NCI-H2029 treated with DMSO at 0.1 percent for 48 hours (cell line): ENCODE measurements at regions not wholly inside any gene's neighbourhood (a gene's known extent, or its start where the extent isn't known, plus 50 kb on each side); places are given as distances from the start of the nearest gene placed in this dataset.
"Not testable (repeated sequence)": the region's sequence is repeated elsewhere in the genome, so short reads cannot be mapped to it uniquely, and the experiment has no call there.

ENCODE experiments used
- DNase-seq: peaks from one replicate; lab custom pipeline; 2025; lab: John Stamatoyannopoulos, UW

DNA sequence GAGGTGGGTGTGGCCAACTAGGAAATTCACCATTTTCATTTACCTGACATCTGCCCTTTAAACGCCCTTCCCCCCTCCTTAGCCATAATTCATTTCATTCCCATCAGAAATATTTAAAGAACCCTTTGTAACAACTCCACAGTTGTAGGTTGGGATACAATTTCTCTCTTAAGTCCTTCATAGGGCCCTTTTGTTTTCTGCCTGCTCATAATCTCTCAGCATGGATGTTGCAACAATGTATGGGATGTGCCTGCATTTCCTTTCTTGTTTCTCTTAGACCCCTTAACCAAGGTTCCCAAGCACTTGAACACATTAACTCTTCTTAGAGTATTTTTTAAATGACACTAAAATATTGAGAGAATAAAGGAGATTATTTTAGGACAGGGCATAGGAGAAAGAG, 51.7 kb upstream of the MYO10 start:
- DNase-seq, result no peak

DNA sequence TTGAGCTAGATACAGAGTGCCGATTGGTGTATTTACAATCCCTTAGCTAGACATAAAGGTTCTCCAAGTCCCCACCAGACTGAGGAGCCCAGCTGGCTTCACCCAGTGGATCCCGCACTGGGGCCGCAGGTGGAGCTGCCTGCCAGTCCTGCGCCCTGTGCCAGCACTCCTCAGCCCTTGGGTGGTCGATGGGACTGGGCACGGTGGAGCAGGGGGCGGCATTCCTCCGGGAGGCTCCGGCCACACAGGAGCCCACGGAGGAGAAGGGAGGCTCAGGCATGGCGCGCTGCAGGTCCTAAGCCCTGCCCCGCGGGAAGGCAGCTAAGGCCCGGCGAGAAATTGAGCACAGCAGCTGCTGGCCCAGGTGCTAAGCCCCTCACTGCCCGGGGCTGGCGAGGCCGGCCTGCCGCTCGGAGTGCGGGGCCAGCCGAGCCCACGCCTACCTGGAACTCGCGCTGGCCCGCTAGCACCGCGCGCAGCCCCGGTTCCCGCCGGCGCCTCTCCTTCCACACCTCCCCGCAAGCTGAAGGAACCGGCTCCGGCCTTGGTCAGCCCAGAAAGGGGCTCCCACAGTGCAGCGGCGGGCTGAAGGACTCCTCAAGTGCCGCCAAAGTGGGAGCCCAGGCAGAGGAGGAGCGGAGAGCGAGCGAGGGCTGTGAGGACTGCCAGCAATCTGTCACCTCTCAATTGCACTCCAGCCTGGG, 54.9 kb upstream of the MYO10 start:
- not testable (repeated sequence) for DNase-seq

DNA sequence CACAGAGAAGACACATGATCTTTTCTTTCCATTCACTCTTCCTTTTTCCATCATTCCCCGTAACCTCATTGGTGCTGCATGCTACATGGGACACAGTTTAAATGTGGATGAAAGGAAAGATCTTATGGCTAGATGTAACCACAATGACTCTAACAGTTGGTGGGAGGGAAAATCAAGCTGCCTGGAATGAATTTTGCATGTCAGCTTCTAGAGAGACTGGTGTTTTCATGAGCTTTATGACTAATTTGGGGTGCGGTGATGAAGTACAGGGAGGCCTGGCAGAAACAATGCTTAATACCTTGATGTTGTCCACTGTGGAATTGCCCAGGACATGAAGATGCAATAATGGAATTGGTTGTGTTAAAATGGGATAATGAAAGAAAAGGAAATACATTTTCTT, 55.9 kb upstream of the MYO10 start:
- no peak for DNase-seq

DNA sequence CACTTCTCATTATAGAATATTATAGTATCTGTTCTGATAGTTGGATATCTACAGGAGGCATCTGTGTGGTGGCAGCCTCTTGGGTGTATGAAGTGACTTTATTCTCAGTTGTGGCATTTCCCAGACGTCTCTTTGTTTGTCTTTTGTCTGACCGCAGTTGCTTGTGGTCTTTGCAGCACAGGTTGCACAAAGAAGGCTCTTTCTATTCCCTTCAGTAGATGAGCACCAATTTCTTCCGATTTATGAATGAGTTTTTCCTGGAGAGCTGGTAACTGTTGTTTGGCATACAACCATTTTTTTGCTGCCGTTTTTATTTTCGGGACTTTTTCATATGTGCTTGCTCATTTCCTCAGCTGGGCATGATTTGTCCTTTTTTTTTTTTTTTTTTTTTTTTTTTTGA, 56.4 kb upstream of the MYO10 start:
- no peak for DNase-seq

DNA sequence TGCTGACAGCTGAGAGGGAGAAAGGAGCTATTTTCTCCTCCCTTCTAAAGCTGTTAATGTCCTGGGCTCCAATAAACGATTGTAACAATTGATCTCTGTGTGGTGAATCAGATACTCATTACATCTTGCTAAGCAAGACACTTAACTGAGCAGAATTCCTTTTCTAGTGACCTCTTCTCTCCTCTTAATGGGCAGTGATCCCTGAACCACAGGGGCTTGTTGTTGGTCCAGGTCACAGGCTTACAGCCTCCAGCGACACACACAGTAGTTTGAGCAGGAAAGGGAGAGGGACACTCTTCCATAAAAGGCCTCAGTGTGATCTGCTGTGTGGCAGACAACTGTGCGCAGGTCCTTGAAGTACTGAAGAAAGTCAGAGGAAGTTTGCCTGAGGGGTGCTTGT, 58.5 kb upstream of the MYO10 start:
- DNase-seq, result no peak

DNA sequence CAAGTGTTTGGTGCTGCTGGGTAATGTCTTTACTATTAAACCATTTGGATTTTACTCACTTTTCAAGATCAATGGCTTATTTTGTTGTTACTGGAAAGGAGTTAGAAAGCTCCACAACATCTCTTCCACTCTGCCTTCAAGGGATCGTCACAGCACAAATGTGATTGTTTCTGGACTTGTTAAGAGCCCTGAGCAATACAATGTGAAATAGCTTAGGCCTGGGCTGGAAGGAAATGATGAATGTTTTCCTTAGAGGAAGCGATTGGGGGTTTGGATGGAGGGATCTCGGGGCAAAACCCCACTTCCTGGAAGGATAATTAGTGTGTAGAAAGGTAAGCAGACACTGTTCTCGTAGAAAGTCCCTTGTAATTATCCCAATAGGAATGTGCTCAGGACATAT, 59.3 kb upstream of the MYO10 start:
- no peak for DNase-seq

DNA sequence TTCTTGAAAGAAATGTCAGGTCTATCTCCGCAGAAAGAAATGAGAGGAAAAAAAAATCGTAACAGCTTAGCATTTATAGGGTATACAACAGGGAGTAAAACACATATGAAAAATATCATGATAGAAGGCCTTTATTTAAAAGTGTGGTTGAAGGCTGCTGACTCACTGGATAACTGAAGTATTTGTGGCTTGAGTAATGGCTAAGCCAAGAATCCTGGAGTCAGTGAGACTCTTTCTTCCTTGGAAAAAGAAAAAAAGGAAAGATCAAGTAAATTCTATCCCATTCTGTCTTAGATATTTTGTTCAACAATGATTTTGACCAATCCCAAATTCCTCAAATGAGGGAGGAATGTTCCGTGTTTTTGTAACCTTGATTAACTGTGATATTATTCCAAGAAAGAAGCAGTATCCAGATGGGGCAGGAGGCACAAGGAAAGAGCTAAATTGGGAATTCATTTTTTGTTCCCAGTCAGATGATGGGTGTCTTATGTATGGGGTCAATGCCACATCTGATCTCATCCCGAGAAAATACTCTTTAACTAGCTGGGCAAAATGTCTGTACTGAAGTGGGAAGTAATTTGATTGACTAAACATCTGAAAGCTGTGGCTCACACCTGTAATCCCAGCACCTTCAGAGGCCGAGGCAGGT, 64.3 kb upstream of the MYO10 start:
- no peak for DNase-seq

DNA sequence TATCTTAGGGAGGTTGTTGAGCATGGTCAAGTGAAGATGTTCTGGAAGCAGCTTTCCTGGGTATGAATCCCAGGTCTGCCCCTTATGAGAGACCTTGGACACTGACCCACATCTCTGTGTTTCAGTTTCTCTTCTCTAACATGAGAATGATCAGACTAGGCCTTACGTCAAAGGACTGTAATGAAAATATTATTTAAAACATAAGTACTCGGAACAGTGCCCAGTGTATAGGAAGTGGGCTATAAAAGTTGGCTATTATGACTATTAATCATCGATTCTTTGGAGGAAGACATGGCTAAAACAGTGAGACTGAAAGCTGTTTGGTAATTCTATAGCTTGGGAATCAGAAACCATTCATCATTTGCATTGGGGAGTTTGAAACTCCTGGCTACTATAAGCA, 65.3 kb upstream of the MYO10 start:
- DNase-seq, result no peak

DNA sequence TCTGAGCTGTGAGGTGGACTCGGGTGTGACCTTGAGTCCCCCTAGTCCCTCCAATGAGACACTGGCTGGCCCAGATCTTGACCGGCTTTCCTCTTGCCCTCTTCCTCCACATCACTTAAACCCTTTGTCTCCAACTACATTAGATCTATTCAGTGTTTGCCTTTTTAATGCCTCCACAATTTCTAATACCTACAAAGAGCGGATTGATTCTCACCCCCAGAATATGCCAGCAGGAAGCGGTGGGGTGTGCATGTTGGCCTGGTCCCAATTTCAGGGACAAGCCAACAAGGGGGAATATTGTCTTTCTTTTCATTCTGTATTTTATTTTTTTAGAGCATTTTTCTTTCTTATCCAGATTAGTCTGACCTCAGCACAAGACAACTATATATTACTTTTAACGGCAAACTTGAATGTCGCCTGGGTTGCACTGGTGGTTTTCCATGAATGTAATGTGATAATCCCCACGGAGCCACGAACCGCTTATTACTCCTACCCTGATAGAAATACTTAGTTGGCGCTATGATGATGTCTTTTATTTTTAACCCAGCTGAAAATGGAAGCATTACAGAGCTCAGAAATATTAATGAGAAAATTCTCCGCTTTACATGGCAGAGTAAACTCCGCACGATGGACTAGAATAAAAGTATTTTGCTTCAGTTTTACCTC, 68.5 kb upstream of the MYO10 start:
- no peak for DNase-seq

DNA sequence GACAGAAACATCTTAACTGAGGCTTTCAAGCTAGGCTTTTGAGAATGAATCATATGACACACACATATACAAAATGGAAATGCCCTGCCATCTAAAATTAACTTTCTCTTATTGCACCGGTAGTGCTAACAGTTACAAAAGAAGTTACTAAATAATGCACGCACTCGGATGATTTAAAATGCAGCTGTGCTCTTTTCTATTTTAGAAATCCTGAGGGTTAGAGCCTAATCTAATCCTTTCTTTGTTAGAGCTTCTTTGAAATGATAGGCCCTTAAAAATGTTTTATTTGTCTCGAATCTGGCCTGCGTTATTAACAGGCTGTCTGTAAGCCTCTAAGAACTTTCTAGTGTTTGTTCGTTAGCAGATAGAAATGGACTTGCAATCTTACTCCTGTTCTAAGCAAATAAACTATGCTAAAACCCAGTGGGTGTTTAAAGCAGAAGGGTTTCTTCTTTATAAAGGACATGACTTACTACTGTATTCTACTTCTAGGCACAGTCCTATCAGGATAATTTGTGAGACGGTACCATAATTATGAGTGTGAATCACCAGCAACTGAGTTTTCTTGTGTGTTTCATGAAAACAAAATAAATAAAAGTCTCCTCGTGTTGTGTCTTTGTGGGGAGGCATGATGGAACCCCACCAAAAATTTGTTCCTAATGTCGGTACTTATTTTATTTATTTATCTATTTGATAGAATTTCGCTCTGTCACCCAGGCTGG, 69.2 kb upstream of the MYO10 start:
- no peak for DNase-seq

DNA sequence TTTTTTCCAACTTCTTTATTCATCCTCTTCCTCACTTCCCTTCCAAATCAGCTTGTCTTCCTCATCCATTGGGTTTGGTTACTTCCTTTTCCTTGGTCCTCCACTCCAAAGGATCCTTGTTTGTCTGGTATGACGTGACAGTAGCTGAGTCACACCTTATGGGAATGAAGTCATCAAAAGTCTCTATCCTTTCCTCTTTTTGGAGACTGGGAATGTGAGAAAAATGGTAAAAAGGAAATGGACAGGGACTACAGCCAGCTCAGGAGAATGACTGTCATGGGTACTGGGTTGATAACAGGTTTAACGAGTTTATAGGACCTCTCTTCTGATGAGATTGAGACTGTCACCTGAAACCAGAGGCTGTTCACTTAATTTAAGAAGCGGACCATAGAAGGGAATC, 76.2 kb upstream of the MYO10 start:
- no peak for DNase-seq

DNA sequence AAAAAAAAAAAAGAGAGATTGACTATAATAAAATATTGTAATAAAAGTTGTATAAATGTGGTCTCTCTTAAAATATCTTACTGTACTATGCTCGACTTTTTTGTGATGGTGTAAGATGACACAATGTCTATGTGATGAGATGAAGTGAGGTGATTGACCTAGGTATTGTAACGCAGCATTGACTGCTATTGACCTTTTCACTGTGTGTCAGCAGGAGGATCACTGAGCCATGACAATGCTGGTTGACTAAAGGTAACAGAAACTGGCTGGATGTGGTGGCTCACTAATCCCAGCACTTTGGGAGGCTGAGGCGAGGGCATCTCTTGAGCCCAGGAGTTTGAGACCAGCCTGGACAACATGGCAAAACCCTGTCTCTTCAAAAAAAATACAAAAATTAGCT, 78.6 kb upstream of the MYO10 start:
- no peak for DNase-seq

DNA sequence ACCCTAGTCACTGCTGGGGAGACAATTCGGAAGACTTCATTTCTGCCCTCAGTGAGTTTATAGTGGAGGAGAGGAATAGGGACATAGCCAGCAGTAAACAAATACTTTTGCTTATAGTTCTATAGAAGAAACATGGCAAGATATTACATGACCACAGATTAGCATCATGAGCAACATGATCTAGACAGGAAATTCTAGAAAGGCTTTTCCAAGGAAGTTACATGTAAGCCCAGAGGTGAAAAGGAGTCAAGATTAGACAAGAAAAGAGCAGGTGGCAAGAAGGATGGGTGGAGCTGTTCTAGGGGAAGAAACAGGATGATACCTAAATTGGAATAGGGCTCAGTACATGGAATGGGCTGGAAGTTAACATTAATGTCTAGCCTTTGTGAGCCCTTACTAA, 82.8 kb upstream of the MYO10 start:
- no peak for DNase-seq

DNA sequence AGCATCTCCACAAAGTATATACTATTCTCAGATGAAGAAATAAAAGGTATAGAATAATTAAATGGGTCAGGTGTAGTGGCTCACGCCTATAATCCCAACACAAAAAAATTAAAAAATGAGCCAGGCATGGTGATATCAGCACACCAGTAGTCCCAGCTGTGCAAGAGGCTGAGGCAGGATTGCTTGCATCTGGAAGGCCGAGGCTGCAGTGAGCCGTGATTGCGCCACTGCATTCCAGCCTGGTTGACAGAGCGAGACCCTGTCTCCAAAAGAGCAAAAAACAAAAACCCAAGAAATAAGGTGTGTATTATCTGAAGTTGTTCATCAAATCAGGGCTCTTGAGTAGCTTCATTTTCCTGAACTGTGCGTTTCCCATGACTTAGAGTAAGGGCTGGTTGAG, 83.2 kb upstream of the MYO10 start:
- no peak for DNase-seq

DNA sequence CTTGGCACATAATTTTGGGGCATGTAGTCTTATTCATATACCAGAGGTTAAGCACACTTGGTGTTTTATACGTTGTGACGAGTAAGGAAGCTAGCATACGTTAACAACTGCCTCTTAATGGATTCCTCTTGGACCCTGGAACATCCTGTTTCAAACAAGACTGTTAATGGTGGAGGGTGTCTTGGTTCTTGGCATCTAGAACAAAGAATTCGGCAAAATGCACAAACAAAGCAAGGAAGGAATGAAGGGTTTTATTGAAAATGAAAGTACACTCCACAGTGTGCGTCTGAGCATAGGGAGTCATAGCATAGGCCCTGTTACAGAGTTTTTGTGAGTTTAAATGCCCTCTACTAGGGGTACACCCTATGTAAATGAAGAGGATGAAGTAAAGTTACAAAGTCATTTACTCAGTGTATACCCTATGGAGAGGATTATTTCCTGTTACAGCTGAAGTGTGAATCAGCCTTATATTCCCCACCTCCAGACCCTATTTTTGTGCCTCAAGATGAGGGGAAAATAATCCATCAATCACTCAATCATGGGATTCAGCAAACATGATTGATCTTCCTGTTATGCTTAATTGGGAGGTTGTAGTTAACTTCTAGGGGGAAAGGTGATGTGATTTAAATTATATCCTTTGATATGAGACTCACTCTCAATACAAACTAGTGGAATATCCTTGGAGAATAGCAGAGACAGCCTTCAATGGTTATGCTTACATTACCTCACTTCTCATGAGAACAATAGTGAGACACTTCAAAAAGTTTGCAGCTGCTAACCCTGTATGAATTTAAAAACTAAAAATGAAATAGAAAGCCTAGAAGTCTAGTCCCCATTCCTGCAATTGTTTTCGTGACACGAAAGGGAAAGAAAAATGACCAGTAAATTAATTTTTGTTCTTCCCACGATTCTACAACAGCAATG, 84.9 kb upstream of the MYO10 start:
- DNase-seq, result no peak

DNA sequence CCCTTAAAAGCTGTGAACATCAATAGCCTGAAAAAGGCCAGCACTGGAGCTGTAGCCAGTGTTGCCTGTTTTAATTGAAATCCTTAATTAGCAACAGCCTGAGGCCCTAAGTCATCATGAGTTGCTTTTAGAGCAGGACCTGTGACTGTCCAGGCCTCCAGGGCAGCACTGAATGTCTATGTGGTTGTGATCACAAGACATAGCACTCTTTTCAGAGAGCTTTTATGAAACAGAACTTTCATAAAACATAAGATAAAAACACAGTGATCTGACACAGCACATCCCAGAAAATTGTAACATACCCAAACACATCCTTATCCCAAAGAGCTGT, 85.5 kb upstream of the MYO10 start:
- DNase-seq, result no peak

DNA sequence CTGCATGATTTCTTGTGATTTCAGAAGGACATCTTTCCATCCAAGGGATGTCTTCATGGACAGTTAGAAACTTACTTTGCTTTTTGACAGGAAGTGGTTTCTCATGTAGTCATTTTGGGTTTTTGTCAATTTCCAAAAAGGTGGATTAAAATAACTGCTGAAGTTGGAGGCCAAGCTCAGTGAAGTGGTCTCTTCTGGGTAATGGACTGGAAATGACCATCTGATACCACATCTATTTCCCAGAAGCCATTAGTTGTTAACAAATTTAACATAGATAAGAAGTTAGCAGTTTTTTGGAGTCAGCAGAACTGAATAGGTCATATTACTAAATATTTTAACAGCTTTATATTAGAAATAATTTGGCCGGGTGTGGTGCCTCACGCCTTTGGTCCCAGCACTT, 86.2 kb upstream of the MYO10 start:
- no peak for DNase-seq

DNA sequence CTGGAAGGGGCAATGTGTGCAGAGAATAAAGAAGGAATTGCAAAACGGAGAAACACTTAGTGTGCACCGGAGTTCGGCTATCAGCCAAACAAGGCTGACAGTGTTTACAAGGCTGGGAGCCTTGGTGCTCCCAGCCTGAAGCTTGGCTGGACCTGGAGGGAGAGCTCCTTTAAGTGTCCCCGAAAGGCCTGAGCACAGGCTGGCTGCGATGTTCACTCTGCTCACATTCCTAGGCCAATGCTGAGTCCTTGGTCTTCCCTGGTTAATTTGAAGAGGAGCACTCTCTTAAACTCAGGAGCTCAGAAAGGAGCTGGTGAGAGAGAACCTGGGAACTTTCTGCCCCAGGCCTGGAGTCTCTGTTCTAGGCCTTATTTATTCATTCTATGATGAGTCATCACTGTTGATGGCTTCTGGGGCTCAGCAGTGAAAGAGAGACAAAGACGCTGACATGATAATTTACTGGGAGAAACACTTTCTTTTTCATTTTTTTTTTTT, 88.6 kb upstream of the MYO10 start:
- DNase-seq, result no peak

DNA sequence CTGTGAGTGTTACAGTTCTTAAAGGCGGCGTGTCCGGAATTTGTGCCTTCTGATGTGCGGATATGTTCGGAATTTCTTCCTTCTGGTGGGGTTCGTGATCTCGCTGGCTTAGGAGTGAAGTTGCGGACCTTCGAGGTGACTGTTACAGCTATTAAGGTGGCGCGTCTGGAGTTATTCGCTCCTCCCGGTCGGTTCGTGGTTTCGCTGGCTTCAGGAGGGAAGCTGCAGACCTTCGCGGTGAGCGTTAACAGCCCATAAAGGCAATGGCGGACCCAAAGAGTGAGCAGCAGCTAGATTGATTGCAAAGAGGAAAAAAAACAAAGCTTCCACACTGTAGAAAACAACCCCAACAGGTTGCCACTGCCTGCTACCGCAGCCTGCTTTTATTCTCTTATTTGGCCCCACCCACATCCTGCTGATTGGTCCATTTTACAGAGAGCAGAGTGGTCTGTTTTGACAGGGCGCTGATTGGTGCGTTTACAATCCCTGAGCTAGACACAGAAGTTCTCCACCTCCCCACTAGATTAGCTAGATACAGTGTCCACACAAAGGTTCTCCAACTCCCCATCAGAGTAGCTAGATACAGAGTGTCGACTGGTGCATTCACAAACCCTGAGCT, 95.7 kb upstream of the MYO10 start:
- not testable (repeated sequence) for DNase-seq

DNA sequence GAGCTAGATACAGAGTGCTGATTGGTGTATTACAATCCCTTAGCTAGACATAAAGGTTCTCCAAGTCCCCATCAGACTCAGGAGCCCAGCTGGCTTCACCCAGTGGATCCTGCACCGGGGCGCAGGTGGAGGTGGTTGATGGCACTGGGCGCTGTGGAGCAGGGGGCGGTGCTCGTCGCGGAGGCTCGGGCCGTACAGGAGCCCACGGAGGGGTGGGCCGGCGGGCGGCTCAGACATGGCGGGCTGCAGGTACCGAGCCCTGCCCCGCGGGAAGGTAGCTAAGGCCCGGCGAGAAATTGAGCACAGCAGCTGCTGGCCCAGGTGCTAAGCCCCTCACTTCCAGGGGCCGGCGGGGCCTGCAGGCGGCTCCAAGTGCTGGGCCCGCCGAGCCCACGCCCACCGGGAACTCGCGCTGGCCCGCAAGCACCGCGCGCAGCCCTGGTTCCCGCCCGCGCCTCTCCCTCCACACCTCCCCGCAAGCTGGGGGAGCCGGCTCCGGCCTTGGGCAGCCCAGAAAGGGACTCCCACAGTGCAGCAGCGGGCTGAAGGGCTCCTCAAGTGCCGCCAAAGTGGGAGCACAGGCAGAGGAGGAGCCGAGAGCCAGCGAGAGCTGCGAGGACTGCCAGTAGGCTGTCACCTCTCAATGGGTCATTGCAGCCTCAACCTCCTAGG, 96.4 kb upstream of the MYO10 start:
- not testable (repeated sequence) for DNase-seq

DNA sequence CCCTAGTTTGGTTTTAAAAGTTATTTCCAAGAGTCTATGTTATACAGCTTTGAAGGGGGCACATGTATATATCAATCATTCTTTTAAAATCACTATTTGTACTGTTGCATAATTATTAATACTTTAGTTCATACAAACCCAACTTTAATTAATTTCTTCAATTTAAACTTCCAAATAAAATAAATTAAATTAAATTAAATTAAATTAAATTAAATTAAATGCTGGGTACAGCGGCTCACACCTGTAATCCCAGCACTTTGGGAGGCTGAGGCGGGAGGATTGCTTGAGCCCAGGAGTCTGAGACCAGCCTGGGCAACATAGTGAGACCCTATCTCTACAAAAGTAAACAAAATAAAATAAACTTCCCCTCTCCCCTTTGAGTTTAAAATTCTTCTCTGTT, 98.9 kb upstream of the MYO10 start:
- DNase-seq, result not testable (repeated sequence)
